Adipocyte (in vitro differentiated cells): ENCODE measurements at regions not wholly inside any gene's neighbourhood (a gene's known extent, or its start where the extent isn't known, plus 50 kb on each side); places are given as distances from the start of the nearest gene placed in this dataset.

Source experiments
- DNase-seq: peaks from one replicate; pipeline ENCODE4 v3.0.0-alpha.2; 2015; ENCODE audit warnings: low read depth
- H3K27me3 ChIP-seq: replicated peaks from 2 replicates; pipeline ENCODE4 v1.7.0; 2013; ENCODE audit warnings: mild to moderate bottlenecking, low read length, moderate library complexity; ENCODE audit not compliant: control insufficient read depth, insufficient read depth
- H3K36me3 ChIP-seq: 2 replicates; pipeline ENCODE4 v1.7.0; 2013; ENCODE audit warnings: low read length, mild to moderate bottlenecking, moderate library complexity; ENCODE audit not compliant: control insufficient read depth, insufficient read depth, severe bottlenecking
- H3K4me1 ChIP-seq: 2 replicates; pipeline ENCODE4 v1.7.0; 2013; ENCODE audit warnings: mild to moderate bottlenecking, low read length, moderate library complexity; ENCODE audit not compliant: control insufficient read depth, insufficient read depth
- H3K4me3 ChIP-seq: 2 replicates; pipeline ENCODE4 v1.7.0; 2013; ENCODE audit warnings: mild to moderate bottlenecking, low read length, moderate library complexity
- H3K9ac ChIP-seq: 2 replicates; pipeline ENCODE4 v1.7.0; 2013; ENCODE audit warnings: mild to moderate bottlenecking, low read length, moderate library complexity
- H3K9me3 ChIP-seq: 2 replicates; pipeline ENCODE4 v1.7.0; 2013; ENCODE audit warnings: mild to moderate bottlenecking, low read length, moderate library complexity; ENCODE audit not compliant: control insufficient read depth

DNA sequence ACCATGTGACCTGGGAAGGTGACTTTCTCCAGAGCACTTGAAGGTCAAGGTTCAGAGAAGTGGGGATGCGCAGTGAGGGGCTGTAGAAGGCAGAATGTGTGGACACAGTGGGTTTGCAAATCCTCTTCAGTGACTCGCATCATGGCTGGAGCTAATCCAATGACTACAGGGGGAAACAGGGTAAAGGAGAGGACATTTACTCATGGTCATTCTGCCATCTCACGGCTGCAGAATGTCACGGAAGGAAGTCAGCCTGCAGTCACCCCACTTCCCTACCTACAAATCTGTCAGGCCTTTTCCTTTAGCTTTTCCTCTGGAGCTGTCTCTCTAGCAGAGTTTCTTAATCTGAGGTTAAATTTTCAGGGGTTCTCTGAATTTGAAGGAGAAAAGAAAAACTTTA, 337.6 kb downstream of the CDC5L start:
- Histone ChIP-seq H3K9me3 (no peaks in the 10 kb centered on the region), H3K4me3 (no peak overlapping the region), H3K9ac (no peak overlapping the region), H3K27me3 (no peaks in the 10 kb centered on the region), H3K36me3 (no peaks in the 10 kb centered on the region), H3K4me1 (peaks cover 39% of the 10 kb centered on the region)
- DNase-seq: no peak

DNA sequence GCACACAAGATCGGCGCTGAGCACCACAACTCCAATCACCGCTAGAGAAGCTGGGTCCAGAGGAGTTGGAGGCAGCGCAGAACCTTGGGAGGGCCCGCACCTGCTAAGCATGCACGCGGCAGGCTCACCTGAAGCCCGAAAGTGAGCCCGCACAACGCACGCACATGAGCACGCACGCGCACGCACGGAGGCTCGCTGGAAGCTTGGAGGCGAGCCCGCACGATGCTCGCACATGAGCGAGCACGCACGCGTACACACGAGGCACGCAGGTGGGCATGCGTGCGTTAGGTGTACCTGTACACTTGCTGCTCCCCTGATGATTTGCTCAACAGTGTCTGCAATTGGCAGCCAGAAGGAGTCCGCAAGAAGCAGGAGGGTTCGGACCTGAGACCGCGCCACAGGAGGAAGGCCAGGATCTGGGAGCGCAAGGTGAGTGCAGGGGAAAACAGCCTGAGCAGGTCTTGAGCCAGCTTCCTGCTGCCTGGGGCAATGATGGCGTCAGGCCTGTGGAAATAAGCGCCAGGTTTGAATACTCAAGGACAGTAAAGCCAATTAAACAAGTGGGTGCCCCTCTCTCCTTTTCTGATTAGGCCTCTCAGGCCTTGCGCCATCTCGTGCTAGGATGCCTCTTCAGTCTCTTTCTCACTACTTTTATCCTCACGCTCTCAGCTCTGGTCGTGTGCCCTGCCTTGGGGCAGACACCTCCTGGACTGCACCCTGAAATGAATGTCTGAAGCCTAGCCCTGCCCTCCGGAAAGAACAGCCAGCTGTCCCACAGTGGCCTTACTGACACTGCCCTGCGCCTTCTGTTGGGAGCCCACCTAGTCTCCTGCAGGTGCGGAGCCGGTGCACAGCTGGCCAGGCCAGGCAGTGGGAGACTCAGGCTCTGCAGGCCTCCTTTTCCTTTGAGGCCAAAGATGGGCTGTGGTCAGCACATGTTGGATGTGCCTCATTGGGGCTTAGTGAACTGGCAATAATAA, 340.4 kb downstream of the CDC5L start:
- no peak overlapping the region for H3K9ac ChIP-seq
- DNase-seq: no peak
- no peaks in the 10 kb centered on the region for H3K9me3 ChIP-seq
- H3K36me3 ChIP-seq: no peaks in the 10 kb centered on the region
- H3K27me3 ChIP-seq: no peaks in the 10 kb centered on the region
- H3K4me3 ChIP-seq: no peak overlapping the region
- H3K4me1 ChIP-seq: peaks cover 23% of the 10 kb centered on the region

DNA sequence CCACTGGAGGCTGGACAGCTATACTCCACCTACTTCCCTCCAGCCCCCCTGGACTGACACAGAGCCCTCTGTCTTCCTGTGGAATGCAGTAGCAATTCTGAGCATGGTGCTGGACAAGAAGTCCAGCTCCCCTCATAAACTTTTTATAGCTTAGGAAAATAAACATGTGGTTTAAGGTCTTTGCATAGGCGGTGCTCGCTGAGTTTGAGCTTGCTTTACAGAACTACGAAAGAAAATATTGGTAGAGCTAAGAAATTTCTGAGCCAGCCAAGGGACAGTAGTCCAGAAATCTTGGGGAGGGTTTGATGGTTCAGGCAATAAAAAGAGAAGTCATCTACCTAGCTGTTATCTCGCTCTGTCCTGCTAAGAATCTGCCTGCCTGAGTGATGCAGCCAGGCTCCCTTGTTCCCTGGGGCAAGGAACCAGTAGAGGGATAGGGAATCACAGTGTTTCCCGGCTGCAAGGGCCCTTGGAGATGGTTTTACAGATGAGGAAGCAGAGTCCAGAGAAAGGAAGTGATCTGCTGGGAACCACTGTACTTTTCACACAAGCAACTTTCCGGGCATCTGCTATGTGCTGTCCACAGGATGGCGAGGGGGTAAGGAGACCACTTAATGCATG, 343.4 kb downstream of the CDC5L start:
- Histone ChIP-seq H3K9ac (no peak overlapping the region), H3K36me3 (no peaks in the 10 kb centered on the region), H3K9me3 (no peaks in the 10 kb centered on the region), H3K4me1 (peaks cover 4% of the 10 kb centered on the region), H3K4me3 (no peak overlapping the region), H3K27me3 (no peaks in the 10 kb centered on the region)
- DNase-seq: peak; percentile 64

DNA sequence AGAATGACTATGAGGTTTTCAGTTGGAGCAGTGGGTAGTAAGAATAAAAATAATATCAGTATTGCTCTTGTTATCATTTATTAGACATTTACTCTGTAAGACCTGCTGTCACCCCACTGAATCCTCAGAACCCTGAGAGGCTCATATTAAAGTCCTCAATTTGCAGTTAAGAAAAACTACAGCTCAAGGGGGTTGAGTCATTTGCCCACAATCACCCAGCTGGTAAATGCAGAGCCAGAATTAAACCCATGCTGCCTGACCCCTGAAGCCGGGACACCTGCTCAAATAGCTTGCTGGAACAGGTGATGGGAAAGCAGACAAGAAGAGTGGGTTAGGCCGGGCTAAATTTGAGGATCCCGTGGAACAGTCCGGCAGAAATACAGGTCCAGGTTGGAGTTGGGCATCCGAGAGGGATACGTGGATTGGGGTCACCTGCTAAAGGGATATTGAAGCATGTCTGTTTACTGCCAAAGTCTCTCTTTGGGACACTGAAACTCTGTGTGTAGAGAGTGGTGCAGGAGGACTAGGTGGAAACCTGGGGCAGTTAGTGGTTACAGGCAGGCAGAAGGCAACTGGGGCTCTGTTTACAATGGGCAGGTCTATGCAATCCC, 344.1 kb downstream of the CDC5L start:
- no peak overlapping the region for H3K9ac ChIP-seq
- no peak for DNase-seq
- H3K9me3 ChIP-seq: no peaks in the 10 kb centered on the region
- H3K4me3 ChIP-seq: no peak overlapping the region
- no peaks in the 10 kb centered on the region for H3K36me3 ChIP-seq
- peaks cover 4% of the 10 kb centered on the region for H3K4me1 ChIP-seq
- no peaks in the 10 kb centered on the region for H3K27me3 ChIP-seq

DNA sequence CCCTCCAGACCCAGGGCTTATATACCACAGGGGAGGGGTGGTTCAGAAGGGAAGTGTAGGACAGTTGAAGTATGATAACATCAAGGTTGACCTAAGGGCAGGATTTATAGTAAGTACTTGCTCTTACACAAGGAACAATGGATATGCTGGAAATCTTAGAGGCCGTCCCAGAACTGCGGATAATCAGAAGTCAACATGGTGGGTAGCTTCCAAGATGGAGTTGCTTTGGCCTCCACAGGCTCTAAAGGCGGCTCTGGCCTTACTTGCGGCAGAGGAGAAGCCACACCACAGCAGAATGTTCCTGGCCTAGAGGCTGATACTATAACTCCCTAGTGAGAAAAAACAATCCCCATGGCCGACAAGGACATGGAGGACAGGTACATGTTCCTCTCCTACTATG, 344.7 kb downstream of the CDC5L start:
- Histone ChIP-seq H3K36me3 (no peaks in the 10 kb centered on the region), H3K4me3 (no peak overlapping the region), H3K9ac (no peak overlapping the region), H3K27me3 (no peaks in the 10 kb centered on the region), H3K9me3 (no peaks in the 10 kb centered on the region), H3K4me1 (peaks cover 4% of the 10 kb centered on the region)
- DNase-seq: no peak

DNA sequence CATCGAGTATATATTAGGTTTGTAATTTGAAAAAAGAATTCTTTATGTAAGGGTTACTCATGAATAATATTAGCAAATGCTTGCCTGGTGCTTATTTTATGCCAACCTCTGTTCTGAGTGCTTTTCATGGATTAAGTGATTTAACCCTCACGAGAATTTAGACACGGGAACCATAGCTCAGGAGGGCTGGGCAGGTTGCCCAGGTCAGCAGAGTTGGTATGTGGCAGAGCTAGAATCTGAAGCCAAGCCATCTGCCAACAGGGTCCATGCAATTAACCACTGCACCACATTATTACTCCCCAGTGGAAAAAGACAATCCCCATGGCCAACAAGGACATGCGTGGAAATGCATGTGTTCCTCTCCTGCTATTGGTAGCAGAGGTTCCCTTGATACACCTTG, 345.6 kb downstream of the CDC5L start:
- Histone ChIP-seq H3K27me3 (no peaks in the 10 kb centered on the region), H3K9me3 (no peaks in the 10 kb centered on the region), H3K4me1 (peaks cover 12% of the 10 kb centered on the region), H3K36me3 (no peaks in the 10 kb centered on the region), H3K4me3 (no peak overlapping the region), H3K9ac (no peak overlapping the region)
- DNase-seq: no peak

DNA sequence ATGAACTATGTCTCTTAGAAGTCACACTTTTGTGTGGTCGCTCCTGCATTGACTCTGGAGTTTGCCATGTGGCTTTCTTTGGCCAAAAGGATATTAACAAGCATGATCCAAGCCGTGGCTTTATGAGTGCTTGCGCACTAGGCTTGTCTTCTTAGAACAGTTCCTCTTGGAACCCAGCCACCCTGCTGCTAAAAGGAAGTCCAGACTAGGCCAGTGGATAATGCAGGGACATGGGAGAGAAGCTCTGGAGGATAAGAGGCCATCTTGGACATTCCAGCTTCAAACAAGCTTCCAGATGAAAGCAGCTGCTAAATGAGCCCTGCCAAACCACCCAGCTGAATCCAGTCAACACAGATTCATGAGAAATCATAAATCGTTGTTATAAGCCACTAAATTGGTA, 346.4 kb downstream of the CDC5L start:
- DNase-seq: no peak
- no peaks in the 10 kb centered on the region for H3K36me3 ChIP-seq
- H3K27me3 ChIP-seq: no peaks in the 10 kb centered on the region
- peaks cover 18% of the 10 kb centered on the region for H3K4me1 ChIP-seq
- no peaks in the 10 kb centered on the region for H3K9me3 ChIP-seq
- H3K9ac ChIP-seq: no peak overlapping the region
- no peak overlapping the region for H3K4me3 ChIP-seq

DNA sequence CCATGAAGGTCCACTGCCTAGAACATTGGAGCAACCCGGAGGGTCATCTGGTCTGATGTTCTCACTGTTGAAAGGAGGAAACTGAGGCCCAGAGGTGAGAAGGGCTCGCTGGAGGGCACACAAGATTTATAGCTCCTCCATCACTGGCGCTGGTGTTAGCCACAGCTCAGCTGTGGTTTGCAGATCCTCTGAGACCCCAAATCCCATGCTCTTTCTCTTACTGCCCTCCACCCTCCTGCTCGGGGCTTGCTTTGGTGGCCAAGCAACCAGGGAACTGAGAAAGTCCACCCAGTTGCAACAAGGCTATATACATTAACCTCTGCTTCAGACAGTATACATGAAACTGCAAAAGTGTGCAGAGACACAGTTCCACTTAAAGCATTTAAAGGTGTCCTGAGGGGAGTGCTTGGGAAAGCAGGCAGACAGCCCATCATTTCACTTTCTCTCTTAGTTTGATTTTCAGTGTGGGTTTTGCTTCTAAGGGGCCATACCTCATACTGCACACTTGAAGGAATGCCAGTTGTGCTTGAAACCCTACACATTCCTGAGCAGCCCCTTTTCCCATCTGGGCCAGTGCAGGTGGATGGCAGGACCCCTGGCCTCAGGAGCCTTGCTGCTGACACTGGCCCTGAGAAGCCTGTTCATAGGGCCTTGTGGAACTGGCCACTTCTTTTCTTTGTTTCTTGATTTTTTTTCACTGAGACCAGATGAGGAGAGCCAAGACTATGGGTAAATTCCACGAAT, 347.6 kb downstream of the CDC5L start:
- Histone ChIP-seq H3K4me3 (no peak overlapping the region), H3K4me1 (peaks cover 29% of the 10 kb centered on the region), H3K27me3 (no peaks in the 10 kb centered on the region), H3K9me3 (no peaks in the 10 kb centered on the region), H3K36me3 (no peaks in the 10 kb centered on the region), H3K9ac (peak overlapping the region; percentile 13)
- DNase-seq: no peak

DNA sequence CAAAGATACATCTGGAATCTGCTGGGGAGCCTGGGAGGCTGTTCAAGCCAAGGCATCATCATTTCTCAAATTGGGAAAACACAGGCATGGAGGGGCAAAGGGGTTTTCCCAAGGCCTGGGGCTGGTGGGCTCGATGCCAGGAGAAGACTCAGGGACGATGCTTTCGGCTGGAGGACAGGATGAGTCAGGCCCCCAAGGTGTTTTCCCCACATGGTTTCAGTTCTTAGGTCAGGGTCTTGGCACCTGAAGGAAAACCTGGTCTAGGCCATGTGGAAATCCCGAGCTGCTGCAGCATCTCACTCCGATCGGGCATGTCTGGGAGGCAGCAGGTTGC, 348.1 kb downstream of the CDC5L start:
- H3K4me1 ChIP-seq: peaks cover 35% of the 10 kb centered on the region
- H3K4me3 ChIP-seq: no peak overlapping the region
- H3K36me3 ChIP-seq: no peaks in the 10 kb centered on the region
- DNase-seq: peak; percentile 19
- no peaks in the 10 kb centered on the region for H3K27me3 ChIP-seq
- no peak overlapping the region for H3K9ac ChIP-seq
- H3K9me3 ChIP-seq: no peaks in the 10 kb centered on the region

DNA sequence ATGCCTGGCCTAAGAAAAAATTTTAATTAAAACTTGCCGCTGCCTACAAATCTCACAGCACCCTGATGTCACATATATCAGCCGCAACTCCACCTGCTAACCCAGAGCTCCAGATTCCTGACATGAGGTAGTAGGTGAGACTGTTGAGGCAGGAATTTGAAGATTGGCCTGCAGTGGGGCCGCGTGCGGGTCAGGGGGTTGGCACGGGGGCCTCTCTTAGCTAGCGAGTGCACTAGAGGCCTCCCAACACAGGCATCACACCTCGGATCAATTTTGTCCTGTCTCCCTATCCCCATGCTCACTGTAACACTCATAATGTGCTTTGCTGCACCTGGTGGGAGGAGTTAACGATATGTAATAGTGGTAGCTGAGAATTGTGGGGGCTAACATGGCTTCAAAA, 349.8 kb downstream of the CDC5L start:
- no peak overlapping the region for H3K4me3 ChIP-seq
- peaks cover 38% of the 10 kb centered on the region for H3K4me1 ChIP-seq
- DNase-seq: no peak
- no peaks in the 10 kb centered on the region for H3K27me3 ChIP-seq
- H3K36me3 ChIP-seq: no peaks in the 10 kb centered on the region
- peak overlapping the region; percentile 81 for H3K9ac ChIP-seq
- H3K9me3 ChIP-seq: no peaks in the 10 kb centered on the region
